Fibroblast of skin of left biceps (primary cell): ENCODE measurements at regions not wholly inside any gene's neighbourhood (a gene's known extent, or its start where the extent isn't known, plus 50 kb on each side); places are given as distances from the start of the nearest gene placed in this dataset.

Experiments used
- DNase-seq, 2 experiments: peaks; one replicate each; pipeline ENCODE4 v3.0.0-alpha.2; 2013; ENCODE audit warnings: low read depth in 2 of 2

DNA sequence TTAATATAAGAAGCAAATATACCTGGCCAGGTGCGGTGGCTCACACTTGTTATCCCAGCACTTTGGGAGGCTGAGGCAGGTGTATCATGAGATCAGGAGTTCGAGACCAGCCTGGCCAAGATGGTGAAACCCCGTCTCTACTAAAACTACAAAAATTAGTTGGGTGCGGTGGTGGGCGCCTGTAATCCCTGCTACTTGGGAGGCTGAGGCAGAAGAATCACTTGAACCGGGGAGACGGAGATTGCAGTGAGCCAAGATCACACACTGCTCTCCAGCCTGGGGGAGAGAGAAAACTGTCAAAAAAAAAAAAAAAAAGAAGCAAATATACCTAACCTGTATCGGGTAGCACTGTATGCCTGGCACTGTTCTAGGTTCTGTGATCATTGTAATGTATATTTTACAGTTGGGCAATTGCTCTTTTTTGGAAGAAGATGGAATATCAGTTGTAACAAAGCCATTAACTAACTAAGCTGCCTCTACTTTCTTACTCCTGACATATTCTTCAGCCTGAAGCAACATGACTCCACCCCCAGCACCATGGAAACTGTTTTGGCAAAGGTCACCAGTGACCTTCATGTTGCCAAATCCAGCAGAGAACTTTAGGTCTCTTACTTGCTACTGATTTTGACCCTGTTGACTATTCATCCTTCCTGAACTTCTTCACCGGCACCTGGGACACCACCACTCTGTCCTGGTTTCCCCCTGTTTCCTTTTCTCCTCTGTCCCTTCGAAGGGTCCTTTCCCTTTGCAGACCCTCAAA, 203.8 kb downstream of the RPLP1 start:
- no peak for DNase-seq

DNA sequence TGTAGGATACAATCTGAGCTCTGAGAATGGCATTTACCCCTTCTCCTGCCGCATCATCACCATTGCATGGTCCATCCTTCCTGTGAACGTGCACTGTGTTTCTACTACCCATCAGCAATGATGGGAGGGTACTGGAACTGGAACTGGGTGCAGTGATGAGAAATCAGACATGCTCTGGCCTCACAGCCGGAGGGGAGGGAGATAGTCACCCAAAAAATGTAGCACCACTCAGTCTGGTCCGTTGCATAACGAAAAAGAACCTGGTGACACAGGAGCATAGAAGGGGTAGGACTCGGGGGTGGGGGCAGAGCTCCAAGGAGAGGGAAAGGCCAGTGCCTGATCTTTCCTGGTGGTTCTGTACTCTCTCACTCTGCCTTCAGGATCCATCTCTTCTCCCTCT, 205.0 kb downstream of the RPLP1 start:
- DNase-seq = no peak

DNA sequence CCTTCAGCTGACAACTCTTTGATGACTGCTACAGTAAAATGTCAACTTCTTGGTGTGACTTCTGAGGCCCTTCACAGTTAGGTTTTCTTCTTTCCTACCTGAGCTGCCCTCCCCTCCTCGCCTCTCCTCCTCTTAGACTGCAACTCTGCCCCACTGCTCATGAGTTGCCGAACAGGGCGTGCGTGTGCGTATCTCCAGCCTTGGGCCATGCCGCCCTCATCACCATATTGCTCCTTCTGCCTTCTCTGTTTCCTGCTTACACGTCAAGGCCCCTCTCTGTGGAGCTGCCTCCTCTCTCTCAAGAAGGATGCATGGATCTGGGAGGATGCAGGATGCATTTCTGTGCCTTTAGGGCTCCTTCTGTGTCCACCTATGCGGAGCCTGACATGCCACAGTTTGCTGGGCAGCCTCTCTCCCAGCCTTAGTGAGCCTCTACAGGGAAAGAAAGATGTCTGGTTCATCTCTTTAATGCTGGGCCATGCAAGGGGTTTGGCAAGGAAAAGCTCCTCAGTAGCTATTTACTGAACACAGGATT, 205.9 kb downstream of the RPLP1 start:
- no peak for DNase-seq

DNA sequence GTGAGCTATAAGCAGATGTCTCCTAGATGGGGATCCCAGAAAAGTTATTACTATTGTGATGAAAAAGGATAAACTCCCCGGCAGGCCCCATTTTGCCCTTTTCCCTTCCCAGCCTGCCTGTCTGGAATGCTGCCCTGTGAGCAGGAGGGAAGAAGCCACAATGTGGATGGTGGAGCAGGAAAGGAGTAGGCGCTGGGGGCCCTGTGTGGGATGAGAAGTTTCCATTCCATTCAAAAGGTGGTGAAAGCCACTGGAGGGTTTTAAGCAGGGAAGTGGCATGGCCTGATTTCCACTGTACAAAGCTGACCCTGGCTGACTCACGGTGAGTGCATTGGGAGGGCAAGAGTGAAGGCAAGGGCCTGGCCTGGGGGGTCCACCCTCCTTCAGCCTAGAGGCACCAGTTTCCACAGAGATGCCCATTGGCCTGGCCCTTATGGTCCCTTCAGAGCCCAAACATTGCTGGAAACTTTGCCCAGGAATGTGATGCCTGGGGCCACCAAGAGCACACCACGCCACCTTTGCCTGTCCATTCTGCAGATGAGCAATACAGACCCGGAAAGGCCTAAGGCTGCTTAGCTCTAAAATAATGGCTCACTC, 206.9 kb downstream of the RPLP1 start:
- no peak for DNase-seq

- no peak for DNase-seq
Measured at GRCh38 chr15:69660114-69660513, 207.5 kb downstream of the RPLP1 start.

DNA sequence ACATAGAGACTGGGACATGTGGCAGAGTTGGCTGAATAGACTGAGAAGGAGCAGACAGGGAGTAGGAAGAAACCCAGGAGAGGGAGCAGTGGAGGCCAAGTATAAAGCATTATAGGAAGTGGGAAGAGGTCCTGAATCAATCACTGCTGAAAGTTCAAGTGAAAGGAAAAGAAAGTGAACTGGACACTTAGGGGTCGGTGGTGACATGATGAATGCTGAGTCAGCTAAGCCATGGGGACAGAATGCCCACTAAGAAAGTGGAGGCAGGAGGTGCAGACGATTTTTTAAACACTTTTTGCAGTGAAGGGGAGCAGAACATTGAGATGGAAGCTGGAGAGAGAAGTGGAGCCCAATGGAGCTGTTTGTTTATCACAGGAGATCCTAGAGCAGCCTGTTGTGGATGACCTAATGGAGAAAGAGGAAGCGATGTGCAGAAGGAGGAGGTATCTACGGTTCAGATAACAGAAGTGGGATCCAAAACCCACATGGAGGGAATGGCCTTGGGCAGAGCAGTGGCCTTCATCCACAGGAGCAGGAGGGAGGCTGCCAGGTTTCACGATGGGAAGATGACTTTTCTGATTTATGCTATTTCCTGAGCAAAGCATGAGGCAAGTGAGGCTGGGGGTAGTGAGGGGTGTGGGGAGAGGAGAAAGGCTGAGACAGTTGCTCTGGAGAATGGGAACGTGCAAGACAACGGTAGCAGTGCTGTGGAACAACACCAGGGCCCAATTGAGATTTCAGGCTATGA, 208.2 kb downstream of the RPLP1 start:
- DNase-seq = no peak

- no peak for DNase-seq
Measured at GRCh38 chr15:69661446-69661845, 208.8 kb downstream of the RPLP1 start.

DNA sequence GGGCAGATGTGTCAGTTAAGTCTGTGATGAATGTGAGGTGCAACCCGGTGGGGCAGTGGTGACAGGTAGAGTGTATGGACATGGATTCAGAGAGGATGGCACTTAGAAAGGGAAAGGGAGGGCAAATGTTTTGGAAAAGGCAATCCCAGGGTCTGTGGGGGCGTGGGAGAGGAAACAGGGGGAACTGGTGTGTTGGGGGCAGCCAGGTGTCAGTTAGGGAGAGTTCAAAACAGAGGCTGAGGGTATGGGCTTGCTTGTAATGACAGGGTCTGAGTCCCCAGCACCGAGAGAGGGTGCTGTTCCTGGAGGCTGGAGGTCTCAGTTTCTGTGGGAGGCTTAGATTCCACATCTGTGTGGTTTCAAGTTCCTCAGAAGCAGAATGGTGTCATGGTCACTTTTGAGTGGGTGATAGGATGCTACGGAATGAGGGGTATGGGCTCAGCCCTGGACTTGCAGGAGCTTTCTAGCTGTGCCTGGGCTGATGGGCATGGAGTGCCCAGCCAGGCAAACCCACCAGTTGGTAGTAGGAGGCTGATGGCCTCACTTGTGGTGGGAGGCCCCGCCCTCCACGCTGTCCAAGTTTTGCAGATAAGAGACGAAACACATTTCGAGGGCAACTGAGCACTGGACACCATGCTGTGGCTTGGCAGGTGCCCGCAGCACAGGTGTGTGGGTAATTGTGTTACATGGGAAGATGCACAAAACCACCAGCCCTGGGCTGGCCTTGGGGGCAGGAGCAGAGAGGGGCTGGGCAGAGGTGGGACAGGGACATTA, 209.4 kb downstream of the RPLP1 start:
- DNase-seq = no peak

- no peak for DNase-seq
Measured at GRCh38 chr15:69662645-69663000, 210.0 kb downstream of the RPLP1 start.

- no peak for DNase-seq
Measured at GRCh38 chr15:69663441-69663840, 210.8 kb downstream of the RPLP1 start.

DNA sequence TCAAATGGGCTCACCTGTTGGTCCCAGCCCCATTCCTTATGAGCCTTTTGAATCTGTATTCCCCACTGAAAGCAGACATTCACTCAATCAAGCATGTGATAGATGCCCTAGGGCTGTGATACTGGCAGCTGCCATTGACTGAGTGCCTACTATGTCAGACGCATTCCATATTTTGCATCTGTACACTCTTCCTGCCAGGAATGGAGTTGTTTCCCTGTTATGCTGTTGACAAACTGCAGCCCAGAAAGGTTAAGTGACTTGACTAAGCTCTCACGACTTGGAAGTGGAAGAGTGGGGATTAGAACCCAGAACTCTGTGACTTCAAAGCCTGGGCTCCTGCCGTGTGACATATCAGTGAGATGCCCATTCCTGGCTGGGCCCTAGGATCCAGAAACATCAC, 211.4 kb downstream of the RPLP1 start:
- no peak for DNase-seq

DNA sequence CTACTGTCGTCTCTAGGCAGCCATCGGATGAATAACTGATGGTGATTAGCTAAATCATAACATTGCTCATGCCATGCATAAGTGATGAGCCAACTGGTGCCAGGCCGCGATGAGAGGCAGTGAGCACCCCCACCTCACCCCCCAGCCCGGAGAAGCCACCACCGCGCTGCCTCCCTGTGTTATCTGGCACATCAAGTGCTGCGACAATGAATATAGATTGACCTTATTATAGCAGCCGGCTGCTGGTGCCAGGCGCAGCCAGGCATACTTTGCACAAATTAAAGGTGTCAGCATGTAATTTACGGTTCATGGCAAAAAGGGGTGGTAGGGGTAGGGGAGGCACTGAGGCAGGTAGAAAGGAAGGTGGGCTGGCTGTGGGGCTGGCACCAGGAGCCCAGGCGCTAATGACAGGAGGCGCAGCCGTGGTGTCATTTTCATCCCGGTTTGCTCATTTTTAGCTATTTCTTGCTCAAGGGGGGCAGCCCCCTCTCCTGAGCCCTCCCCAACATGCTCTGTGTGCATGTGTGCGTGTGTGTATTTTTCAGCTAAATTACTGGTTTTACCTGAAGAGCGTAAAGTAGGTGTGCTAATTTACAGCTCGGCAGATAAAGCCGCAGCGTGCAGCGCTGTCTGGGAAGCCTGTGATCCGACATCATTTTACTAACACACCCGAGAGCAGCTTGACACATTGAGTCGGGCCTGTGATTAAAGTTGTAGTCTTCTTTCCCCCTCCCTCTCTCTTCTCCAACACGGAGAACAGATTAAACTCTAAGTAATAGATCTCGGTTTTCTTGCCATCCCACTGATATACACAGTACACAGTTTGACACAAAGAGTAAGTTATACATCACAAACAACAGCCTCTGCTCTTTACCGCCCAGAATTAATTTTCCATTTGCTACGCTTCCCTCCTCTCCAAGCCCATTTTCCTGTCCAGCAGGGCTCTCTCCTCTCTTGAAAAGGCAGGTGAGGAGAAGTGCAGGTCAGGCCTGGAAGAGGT, 212.3 kb downstream of the RPLP1 start:
- no peak for DNase-seq

DNA sequence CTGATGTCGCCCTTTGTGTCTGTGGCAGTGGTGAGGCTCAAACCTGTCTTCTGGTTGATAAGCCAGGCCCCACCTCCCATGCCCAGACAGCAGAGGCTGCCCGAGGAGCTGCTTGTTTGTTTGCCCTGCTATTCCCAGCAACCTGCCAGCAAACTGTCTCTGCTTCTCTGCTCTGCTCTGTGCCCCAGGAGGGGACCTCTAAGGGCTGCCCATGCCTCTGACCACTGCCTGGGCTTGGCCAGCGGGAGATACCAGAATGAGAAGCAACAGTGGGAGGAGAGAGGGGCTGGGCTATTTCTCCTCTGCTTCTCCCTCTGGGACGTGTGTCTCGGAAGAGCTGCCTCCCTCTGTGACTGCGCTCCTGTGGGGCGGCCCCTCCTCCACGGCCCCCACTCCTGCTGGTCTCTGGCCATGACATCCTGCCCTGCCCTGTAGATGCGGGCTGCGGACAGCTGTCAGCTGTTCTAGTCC, 213.1 kb downstream of the RPLP1 start:
- DNase-seq = no peak

GRCh38 chr15:69666441-69666882, 213.8 kb downstream of the RPLP1 start:
- peak; percentile 4 to 12 for DNase-seq

- DNase-seq = no peak
Measured at GRCh38 chr15:69666921-69667811, 214.5 kb downstream of the RPLP1 start.

DNA sequence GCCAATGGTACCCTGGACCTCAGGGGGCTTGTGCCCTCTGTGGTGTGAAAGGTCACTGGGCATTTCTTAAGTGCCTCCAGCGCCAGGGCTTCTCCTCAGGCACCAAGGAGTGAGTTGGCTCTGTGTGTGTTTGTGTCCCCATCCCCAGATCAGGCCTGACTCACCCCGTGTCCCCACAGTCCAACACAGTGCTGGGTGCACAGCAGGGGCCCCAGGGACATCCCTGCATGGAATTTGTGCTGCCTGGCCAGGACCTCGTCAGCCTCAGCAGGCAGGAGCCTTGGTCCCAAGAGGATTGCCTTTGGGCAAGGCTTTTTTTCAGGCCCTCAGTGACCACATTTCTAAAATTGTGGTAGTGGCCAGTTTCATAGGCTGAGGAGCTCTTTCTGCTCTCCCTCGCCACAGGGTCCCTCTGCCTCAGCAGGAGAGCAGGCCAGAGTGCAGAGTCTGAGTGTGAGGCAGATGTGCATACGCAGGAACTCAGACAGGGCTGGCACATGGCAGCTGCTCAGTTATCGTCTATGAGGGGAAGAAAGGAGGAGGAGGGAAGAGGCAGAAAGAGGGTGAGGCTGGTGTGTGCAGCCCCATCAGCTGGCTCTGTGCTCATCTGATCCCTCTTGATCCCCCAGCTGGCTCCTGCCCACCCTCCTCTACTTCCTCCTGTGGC, 215.6 kb downstream of the RPLP1 start:
- DNase-seq = no peak

GRCh38 chr15:69668963-69669362, 216.3 kb downstream of the RPLP1 start:
- no peak for DNase-seq

DNA sequence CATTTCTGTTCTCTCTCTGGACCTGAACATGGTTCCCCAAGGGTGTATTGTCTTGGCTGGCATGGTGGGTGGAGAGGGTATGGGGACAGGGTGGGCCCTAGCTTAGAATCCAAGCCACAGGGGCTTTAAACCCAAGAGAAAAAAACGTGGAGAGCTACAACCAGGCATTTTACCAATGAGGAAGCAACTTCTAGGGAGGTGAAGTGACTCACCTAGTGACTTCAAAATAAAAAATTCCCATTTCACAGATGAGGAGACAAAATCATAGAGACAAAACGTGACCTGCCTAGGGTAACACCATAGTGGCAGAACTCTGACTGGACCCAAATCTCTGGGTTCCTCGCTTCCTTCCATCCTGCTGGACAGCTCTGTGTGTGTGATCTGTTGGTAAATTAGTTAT, 216.8 kb downstream of the RPLP1 start:
- DNase-seq = no peak

DNA sequence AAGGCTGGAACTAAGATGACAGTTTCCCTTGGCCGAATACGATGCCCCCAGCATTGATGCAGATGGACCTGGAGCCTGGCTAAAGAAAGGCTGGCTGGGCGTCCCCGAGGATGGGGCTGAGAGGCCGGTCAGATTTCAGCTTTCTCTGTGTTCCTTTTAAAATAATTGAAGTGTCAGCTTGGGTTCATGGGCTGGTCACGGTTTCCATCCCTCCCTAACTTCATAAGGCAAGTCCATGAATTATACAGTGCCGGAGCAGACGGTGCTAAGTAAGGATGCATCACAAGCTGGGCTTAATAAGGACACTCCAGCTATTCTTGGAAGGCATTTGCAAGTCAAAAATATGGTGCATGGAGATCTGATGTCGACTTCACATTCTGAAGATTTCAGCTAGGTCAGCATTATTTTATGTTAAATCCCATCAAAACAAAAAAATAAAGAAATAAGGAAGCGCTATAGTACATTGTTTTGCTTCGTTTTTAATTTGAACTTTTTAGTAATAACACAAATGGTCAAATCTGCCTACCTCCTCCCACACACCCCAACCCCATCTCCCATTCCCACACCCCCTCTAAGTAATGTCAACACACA, 220.8 kb downstream of the RPLP1 start:
- no peak for DNase-seq
